HG02943 (cell line): ENCODE measurements at regions not wholly inside any gene's neighbourhood (a gene's known extent, or its start where the extent isn't known, plus 50 kb on each side); places are given as distances from the start of the nearest gene placed in this dataset.

Source experiments
- ATAC-seq: cut with Tn5 transposase; IDR thresholded peaks from one replicate; pipeline ENCODE4 v1.9.1; 2021; ENCODE audit warnings: mild to moderate bottlenecking, low read depth, moderate library complexity; ENCODE audit not compliant: unreplicated experiment

DNA sequence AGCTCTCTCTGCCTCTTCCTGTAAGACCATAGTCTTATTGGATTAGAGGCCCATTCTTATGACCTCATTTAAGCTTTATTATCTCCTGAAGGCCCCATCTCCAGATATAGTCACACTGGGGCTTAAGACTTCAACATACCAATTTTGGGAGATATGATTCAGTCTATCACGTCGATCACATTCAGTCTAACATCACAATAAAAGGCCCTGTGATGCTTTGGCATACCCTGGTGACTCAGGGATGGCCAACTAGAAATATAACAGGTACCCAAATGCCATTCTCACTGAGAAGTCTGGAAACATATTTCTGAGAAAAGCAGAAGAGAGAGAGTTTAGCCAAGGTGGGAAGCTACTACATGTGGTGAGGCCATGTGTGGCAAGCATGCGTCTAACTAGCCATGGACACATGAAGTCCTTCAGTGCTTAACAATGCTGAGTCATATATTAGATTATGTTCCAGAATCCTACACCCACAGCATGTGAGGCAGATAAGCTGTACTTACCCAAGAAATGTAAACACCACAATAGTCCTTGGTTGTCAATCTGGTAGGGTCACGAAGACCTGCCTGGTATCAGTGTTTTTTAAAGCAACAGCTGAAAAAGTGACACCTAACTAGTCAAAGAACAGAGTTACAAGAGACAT is 485.1 kb downstream of the FOXO1 start:
- no peak for ATAC-seq

DNA sequence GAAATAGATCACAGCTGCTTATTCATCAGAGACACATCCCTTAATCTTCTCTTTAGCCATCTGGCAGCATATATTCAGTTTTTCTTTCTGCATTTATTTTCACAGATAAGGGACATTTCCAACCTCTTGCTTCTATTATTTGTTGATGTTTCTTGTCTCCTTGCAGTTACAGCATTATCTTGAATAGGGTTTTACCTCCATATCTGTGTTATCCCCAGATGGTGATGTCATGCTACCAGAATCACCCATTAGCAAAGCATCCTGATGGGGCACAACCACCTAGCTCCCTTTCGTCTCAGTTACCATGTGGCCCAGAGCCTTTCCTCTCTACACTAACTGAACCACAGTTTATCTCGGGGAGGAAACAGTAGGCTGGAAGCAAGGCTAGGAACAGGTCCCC is 483.9 kb downstream of the FOXO1 start:
- no peak for ATAC-seq

DNA sequence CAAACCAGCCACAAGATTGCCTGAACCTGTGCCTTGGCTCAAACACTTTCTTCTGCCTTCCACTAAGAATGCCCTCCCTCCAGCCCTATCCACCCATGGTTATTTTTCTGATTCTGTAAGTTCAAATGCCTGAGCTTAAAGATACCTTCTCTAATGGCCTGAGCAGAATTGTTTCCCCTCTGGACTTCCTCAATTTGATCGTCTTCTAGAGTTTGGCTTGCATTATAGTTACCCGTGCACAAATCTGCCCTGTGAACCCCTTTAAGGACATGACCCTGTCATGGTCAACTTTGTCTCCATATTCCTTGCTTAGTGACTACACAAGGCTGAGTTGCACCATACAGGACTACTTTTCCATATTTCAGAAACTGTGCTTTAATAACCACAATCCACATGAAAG is 481.0 kb downstream of the FOXO1 start:
- no peak for ATAC-seq

DNA sequence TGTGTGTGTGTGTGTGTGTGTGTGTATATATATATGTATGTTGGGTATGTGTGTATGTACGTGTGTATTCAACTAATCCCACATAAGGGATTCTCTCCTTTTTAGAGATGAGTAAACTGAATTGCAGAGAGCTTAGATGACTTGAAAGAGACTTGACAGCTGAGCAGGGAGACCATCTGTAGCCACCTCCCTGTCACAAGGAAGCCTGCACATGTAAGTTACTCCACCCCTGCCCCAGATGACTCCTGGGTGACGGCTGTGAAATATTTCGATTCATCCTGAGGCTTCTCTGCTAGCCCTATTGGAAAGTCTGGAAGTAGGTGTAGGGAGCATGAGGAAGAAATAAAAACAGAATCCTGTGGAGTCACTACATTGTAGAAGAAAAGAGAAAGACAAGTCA is 480.4 kb downstream of the FOXO1 start:
- no peak for ATAC-seq

DNA sequence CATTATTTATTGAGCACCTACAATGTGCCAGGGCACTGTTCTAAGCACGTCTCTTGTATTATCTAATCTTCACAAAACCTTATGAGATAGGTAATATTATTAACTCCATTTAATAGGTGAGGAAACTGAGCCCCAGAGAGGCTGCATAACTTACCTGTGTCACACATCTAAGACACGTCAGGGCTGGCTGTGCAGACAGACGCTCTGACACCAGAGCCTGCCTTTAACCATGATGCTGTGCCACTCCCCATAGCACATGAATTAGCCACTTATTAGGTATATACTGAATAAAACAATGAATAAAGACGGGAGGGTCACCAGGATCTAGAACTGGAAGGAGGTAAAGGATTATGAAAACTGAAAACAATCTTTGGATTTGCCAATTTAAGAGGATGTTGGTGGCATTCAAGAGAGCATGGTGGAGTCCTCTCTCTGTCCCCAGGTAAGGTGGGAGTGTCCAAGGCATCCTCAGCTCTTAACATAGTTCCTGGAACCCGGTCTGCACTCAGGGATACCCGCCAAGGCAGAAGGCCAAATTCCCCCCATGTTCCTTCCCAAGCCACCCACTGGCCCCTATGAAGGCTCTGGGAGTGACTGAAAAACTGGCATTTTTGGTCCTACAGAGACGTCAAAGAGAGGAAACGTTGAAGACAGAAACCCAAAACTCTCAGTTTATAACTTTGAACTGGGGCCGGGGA is 479.7 kb downstream of the FOXO1 start:
- no peak for ATAC-seq

DNA sequence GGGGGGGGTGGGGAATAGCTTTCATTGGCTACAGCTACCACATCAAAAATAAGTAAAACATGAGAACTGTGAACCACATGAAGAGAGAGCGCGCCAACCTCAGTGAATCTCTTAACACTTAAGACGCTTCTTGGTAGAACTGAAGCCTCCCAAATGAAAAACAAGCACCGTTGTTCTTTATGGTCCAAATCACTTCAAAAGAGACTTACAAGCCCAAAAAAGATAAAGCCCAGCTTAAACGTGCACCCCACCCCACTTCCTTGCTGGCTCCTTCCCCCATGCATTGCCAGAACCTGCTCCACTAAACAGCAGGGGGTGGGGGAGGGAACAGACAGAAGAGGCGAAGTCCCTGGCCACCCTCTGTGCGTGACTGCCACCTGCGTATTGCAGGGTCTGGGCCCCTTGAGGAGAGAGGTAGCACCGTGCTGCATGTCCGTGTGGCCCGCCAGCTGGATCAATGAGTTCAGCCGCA is 479.1 kb downstream of the FOXO1 start:
- ATAC-seq = no peak

DNA sequence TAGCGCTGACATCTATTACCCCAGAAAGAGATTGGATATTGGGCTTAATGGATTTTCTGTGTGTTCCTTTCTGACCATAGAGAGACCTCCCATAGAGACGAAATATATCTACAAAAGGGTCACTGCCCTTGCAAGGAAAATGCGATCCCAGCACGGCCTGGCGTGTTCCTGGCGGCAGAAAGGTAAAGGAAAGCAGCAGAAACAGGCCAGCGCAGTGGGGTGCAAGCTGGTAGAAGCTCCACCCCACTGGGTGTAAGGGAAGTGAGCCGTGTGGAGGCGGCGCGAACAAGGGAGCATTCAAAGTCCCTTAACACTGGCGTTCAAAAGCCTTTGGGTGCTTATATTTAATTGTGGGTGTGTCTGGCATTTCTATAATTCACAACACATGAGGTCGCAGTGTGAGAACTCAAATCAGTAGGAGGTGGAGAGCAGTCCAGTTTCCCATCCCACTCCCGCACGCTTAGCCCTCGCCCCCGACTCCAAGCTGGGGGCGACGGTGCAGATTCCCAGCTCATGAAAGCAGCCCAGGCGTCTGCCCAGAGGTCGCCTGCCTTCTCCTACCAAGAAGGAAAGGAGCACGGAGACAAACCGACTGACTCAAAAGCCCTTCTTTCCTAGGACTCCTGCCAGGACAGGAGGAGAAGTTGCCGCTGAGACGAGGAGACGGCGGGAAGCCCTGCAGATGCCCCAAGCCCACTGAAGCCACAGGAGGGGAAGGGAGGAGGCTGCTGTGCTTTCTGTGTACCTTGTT is 478.4 kb downstream of the FOXO1 start:
- ATAC-seq = no peak

DNA sequence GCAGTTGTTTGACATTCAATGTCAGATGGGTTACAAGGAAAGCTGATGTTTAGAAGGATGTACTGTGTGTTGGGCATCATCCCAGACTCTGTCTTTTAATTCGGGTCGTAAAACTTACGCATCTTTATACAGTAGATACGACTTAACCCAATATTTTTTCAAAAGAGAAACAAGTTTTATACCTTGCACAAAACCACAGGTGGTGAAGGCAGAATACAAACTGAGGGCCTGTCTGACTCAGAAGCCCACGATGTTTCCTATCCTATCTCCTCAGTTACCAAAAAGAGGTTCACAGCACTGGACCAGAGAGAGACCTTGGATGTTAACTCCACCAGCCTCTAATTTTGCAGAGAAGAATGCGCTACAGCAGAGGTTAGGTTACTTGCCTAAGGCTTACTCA is 477.0 kb downstream of the FOXO1 start:
- no peak for ATAC-seq

DNA sequence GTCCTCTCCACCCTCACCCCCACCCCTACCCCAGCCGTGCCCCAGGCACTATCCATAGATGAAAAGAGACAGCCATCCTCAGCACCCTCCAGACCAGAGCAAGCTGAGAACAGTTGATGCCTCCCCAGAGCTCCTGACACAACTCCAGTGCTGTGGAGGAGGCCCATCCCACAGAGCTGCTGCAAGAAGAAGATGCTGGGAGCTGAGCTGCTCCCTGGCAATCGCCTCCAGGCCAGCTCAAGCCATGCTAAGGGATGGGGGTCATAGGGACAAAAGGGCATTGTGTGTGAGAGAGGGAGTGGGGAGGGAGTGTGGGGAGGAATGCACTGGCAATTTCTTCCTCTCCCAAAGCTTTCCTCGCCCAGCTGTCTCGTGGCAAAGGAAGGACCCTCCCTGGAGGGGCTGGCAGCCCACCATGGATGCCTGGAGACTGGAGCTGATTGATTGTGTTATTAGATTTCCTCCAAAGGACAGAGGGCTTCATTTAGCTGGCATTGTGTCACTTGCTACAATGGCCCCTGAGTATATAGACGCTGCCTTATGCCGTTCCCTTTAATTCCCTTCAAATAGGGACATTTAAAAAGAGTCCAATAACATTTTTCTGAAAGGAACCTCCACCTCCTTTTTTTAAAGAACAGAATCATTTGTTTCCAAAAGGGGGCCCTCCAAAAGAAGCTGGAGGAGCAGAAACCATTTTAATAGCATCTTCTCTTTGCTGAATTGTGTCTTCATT is 476.4 kb downstream of the FOXO1 start:
- no peak for ATAC-seq

DNA sequence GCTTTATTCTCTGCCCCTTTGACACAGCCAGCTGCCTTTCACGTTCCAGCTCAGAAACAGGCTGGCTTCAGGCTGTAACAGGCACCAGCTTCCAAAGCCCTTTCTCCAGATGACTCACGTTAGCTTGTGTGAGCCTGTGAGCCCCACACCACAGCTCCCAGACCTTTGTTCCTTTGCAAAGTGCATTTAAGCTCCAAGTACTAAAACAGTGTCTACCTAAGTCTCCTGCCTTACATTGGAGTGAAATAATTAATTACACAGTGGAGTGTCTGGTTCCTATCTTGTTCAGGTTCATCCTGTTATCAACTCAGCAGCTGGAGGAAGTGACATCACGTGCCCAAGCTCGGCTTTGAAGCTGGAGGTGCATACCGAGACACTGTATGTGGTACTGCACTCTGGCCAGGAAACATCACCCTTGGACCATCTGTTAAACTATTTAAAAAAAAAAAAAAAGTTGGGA is 475.8 kb downstream of the FOXO1 start:
- peak; percentile 60 for ATAC-seq

DNA sequence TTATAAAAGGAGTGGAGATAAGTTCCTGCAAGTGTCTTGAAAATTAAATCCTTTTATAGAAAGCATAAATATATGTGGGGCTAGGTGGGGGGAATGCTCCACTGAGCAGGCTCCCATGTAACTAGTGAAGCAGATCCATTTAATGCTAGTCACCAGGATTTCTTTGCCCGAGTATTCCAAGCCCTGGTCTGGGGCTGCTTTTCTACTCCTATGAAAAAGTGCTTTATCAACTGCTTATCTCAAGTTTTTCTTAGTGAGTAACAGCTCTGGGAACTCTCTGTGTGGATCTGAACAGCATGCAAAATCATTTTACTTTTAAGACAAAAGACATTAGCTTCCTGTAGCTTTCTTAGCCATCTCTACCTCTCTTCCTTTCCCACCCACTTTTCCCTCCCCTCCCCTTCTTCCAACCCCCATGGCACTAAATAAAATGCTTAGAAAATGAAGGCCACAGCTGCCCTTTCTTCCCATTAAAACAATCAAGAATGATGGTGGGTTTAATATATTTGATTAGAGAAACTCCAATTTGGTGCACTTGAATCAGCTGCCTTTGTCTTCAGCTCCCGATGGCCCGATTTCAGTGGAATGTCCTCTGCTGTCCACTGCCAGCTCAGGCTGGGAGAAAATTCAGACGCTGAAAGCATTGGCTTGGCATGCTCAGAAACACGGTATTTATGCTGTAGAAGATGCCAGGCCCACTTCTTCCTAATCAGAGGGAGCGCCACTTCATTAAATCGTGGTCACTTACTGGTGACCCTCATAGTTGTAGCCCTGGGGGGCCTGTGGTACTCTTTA is 475.1 kb downstream of the FOXO1 start:
- no peak for ATAC-seq

DNA sequence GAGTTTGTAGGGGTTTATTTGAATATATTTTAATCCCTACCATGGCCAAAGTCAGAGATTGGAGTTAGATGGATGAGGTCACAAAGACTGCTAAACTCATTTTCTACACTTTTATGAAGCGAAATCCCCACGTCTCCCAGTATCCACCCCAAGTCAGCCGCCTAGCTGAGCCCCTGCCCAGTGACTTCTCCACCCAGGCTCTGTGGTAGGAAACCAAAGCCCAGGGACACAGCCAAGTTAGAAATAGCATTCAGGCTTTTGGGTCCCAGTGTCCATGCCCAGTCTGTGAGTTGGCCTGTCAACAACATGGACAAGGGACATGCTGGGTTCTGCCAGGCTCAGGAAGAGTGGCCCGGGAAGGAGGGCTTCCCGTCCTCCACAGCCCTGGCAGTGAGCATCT is 474.0 kb downstream of the FOXO1 start:
- ATAC-seq = no peak

DNA sequence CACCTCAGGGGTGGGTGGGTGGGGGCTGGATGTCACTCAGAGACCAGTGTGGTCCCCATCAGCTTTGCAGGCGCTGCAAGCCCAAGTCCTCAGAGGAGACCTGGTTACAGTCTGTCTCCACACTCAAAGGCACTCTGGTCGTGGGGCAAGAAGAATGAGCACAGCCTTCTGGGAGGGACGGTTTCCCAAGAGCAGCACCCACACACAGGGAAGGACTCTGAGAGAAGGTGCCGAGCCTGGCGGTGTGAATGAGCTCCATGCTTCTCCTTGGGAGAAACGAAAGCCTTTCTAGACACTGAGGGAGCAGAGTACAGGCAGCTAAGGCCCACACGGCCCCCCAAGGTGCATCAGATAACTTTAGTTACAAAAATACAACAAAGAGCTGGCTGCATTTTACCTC is 473.6 kb downstream of the FOXO1 start:
- ATAC-seq = no peak

DNA sequence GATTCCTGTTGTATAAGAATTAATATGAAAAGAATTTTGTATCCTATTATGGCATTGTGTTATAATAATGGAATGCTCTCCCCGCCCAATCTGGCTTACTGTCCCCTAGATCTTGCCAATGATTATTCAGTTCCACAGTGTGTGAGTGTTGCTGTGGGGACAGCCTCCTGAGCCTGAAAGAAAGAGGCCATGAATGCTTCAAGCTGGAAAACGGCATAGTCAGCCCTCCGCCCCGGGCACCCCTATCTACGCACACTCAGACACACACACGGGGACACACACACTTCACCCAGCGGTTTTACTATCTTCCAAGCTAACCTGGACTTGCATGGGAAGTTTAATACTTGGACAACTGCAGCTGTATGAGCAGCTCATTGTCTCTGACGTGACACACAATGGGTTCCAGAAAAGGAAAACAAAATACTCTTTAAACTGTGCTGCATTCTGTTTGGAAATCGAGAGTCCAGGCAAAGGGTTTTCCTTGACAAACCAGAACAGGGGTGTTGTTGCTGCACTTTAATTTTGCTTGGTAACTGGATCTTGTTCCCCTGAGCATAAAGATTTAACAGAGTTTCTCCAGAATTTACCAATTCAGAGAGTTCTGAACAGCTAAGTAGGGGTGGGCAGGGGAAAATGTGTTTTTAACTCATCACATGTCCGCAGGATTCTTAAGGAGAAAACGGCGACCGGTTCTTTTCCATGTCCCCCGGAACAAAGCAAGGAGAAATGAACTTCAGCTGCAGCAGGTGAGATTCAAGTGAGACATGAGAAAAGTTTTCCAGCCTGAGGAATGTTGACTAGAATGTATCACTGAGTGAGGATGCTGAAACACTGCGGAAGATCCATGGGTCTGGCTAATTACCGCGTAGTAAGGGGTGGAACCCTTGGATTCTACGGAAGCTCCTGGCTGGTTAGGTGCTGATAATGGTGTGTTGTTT is 472.9 kb downstream of the FOXO1 start:
- ATAC-seq = no peak

DNA sequence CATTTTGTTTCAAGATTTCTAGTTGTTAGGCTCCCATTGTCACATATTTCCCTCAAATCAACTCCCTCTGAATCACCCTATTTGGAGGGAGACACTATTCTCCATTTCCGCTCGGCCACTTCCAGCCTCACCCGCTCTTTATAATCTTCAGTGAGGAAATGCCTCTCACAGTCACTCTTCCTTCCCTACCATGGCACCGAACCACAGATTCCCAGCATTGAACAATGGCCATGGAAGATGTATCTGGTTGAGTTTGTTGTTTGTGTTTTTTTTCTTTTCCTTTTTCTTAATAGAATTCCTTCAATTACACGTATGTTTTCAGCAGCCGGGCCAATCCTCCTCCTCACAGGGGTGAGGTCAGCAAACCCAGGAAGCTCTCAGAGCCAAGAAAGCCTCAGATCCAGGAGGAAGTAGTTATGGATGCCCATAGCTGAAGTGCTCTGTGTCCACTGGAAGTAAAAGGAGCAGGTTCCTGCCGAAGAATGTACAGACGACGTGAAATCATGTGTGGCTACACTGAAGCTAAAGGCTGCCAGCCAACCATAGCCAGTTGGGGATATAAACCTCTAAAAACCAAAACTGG is 472.1 kb downstream of the FOXO1 start:
- ATAC-seq = no peak

DNA sequence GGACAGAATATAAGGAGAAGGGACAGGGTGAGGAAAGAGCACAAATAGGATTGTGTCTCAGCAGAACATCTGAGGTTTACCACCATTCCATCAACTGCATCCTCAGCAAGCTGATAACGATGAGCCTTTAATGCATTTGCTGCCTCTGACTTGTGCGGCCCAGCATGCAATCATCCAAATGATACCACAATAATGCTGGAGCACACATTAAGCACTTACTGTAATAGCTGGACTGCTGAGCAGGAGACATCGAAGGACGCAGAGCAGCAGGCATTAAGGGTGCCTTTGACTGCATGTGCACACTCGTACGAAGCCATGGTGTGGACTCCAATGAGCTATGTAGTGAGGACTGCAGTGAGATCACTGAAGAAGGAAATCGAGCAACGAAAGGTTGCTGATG is 469.4 kb downstream of the FOXO1 start:
- ATAC-seq = no peak

DNA sequence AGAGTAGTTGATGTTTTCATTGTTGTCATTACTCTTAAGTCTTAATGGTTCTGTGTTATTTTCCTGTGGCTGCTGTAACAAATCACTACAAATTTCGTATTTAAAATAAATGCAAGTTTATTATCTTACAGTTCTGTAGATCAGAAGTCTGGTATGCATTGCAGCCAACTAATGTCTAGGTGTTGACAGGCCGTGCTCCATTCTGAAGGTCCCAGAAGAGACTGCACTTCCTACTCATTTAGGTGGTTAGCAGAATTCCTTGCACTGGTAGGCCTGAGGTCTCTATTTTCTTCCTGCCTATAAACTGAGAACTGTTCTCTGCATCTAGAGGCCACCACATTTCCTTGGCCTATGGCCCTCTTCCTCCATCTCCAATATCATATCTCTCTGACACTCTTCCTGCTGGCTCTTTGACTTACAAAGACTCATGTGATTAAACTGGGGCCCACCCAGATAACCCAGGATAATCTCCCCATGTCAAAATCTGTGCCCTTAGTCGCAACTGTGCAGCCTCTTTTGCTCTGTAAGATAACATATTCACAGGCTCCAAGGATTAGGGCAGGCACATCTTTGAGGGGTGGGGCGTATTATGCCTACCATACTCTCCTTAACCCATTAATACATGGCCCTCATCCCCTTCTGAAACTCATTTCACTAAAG is 468.4 kb downstream of the FOXO1 start:
- no peak for ATAC-seq

DNA sequence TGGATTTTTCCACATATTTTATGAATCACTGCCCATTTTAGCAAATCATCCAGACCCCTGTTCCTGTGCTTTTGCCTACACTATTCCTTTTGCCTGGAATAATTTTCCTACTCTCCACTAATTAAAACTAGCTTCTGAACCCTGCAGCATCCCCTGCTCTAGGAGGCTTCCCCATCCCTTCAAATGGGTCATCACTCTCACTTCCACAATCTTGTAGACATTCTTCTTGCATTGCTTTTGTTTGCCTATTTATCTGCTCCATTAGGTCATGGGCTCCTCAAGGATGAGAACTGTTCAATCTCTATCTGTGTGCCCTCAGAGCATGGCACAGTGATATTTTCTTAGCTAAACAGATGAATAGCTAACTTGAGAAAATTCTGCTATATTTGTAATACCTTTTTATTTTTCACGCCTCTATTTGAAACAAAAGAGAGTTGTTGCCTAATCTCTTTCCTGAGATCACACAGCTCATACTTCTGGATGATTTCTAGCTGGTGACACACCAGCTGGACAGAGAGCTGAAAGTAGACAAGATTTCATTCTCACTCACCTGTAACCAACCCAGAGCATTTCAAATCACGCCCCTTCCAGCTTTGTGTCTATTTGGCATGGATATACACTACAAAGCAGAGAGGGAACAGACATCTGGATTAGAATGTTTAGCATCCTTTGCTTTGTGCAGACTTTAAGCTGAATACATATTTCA is 466.0 kb downstream of the FOXO1 start:
- ATAC-seq = no peak
